ENCODE measurements at regions not wholly inside any gene's neighbourhood (a gene's known extent, or its start where the extent isn't known, plus 50 kb on each side); places are given as distances from the start of the nearest gene placed in this dataset.

- no peak for DNase-seq
Observed at GRCh38 chr12:42828836-42829235, 239.3 kb upstream of the PRICKLE1 start.

GRCh38 chr12:42824327-42824726 is 234.8 kb upstream of the PRICKLE1 start:
- no peak for DNase-seq

- no peak for DNase-seq
Observed at GRCh38 chr12:42823679-42824078, 234.1 kb upstream of the PRICKLE1 start.

GRCh38 chr12:42819846-42820245 is 230.3 kb upstream of the PRICKLE1 start:
- no peak for DNase-seq

- DNase-seq: no peak
Observed at GRCh38 chr12:42815068-42815467, 225.5 kb upstream of the PRICKLE1 start.

- no peak for DNase-seq
Observed at GRCh38 chr12:42812871-42813270, 223.3 kb upstream of the PRICKLE1 start.

GRCh38 chr12:42812086-42812485 is 222.5 kb upstream of the PRICKLE1 start:
- DNase-seq: no peak

- DNase-seq: no peak
Observed at GRCh38 chr12:42810006-42810405, 220.5 kb upstream of the PRICKLE1 start.

GRCh38 chr12:42809226-42809625 is 219.7 kb upstream of the PRICKLE1 start:
- DNase-seq: no peak

- DNase-seq: no peak
Observed at GRCh38 chr12:42807766-42808165, 218.2 kb upstream of the PRICKLE1 start.

- no peak for DNase-seq
Observed at GRCh38 chr12:42807251-42807650, 217.7 kb upstream of the PRICKLE1 start.

GRCh38 chr12:42804928-42805327 is 215.4 kb upstream of the PRICKLE1 start:
- no peak for DNase-seq

GRCh38 chr12:42802785-42803189 is 213.2 kb upstream of the PRICKLE1 start:
- no peak for DNase-seq

- DNase-seq: no peak
Observed at GRCh38 chr12:42801271-42801670, 211.7 kb upstream of the PRICKLE1 start.

GRCh38 chr12:42799966-42800365 is 210.4 kb upstream of the PRICKLE1 start:
- DNase-seq: no peak

GRCh38 chr12:42798811-42799438 is 209.4 kb upstream of the PRICKLE1 start:
- no peak for DNase-seq

GRCh38 chr12:42794806-42795205 is 205.3 kb upstream of the PRICKLE1 start:
- no peak for DNase-seq

- DNase-seq: peak; percentile 4
Observed at GRCh38 chr12:42793166-42793565, 203.6 kb upstream of the PRICKLE1 start.

- no peak for DNase-seq
Observed at GRCh38 chr12:42792265-42792664, 202.7 kb upstream of the PRICKLE1 start.

- no peak for DNase-seq
Observed at GRCh38 chr12:42791399-42791798, 201.9 kb upstream of the PRICKLE1 start.

- peak; percentile 2 for DNase-seq
Observed at GRCh38 chr12:42790761-42791151, 201.2 kb upstream of the PRICKLE1 start.

GRCh38 chr12:42789808-42790760 is 200.5 kb upstream of the PRICKLE1 start:
- no peak for DNase-seq

GRCh38 chr12:42786400-42787148 is 197.0 kb upstream of the PRICKLE1 start:
- DNase-seq: no peak

GRCh38 chr12:42785944-42786343 is 196.4 kb upstream of the PRICKLE1 start:
- no peak for DNase-seq

Measured in hematopoietic multipotent progenitor cell treated with erythropoietin and hydrocortisone succinate and interleukin-3 and kit ligand, for 8 days (in vitro differentiated cells).